ENCODE measurements at regions not wholly inside any gene's neighbourhood (a gene's known extent, or its start where the extent isn't known, plus 50 kb on each side); places are given as distances from the start of the nearest gene placed in this dataset.

DNA sequence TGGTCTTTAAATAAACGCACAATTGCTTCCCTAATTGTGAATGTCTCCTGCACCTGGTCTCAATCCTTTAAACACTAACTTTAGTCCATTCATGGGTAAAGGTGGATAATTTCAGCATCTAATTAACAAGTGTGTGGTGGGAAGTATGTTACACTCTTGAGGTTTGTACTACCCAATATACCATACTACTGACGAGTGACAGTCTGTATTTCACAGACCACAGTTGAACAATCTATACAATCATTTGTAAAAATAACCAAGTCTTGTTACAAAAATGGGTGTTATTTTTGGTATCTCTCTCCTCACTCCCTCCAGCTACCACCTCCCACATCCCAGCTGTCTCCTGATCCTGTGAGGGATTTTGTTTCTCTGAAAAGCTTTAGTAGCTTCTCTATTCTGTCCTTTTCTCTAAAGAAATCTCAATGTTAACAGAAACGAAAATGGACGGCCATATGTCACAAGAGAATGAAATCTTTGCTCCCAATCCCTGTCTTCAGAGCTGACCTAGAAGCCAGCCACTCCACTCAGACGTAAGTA is 62.3 kb upstream of the ZNF366 start:
- TF ChIP-seq, protein P1, sequence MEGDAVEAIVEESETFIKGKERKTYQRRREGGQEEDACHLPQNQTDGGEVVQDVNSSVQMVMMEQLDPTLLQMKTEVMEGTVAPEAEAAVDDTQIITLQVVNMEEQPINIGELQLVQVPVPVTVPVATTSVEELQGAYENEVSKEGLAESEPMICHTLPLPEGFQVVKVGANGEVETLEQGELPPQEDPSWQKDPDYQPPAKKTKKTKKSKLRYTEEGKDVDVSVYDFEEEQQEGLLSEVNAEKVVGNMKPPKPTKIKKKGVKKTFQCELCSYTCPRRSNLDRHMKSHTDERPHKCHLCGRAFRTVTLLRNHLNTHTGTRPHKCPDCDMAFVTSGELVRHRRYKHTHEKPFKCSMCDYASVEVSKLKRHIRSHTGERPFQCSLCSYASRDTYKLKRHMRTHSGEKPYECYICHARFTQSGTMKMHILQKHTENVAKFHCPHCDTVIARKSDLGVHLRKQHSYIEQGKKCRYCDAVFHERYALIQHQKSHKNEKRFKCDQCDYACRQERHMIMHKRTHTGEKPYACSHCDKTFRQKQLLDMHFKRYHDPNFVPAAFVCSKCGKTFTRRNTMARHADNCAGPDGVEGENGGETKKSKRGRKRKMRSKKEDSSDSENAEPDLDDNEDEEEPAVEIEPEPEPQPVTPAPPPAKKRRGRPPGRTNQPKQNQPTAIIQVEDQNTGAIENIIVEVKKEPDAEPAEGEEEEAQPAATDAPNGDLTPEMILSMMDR (IDR thresholded peaks at IDR 0.05; ENCODE audit: low read depth, low read length): no peak
- DNase-seq (ENCODE audit: low read depth, low spot score): no peak
- in situ Hi-C loops (cut with HindIII; ENCODE audit: low sequenced_read_pairs): no loop called here
- H3K4me3 ChIP-seq (ENCODE audit: low read depth, low read length): no peak overlapping the region

DNA sequence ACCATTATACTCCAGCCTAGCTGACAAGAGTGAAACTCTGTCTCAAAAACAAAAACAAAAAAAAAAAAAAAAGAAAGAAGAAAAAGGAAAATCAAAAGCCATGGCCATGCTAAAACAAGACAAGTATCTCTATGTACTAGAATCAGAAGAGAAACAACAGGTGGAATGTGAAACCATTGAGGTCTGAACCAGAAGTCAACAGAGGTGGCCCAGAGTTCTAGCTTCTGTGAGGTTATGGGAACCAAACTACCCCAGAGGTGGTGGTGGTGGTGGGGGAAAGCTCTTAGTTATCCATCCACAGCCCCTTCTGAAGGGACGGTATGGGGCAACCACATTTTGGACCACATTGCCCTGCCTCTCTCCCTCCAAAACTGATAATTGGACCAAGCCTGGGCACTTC is 59.5 kb upstream of the ZNF366 start:
- in situ Hi-C loops (cut with HindIII; ENCODE audit: low sequenced_read_pairs): no loop called here
- no peak overlapping the region for H3K4me3 ChIP-seq (ENCODE audit: low read depth, low read length)
- TF ChIP-seq, protein P1 (IDR thresholded peaks at IDR 0.05; ENCODE audit: low read depth, low read length): no peak
- no peak for DNase-seq (ENCODE audit: low read depth, low spot score)

DNA sequence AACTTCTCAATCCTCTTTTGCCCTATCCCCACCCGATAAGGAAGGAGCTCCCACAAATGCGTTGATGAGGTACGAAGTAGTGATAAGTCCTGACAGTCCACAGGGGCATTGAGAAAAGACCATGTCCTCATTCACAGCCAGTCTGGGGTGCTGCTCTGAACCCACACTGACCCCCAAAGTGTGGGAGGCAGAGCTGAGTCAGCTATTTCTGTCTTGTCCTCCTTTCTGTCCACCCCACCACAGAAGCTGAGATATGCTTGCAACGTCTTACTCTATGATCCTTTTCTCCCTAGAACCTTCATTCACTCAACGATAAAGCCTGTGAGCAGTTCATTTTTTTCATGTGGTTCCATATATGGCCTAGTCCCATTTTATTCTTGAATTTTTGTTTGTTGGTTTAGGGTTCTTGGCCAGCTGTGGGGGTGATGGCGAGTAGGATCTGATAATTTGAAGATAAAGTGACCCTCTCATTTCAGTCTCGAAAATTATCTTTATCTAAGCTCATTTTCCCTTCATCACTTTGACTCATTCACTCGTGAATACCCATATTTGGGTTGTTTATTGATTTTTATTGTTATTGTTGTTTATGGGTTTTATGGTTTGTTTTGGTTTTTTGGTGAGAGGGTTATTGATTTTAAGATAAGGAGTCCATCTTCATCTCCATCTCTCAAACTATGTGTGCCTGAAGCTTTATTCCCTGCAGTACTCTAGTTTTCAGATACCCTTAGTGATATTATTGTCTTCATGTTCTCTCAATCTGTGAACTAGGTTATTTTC is 58.5 kb upstream of the ZNF366 start:
- in situ Hi-C loops (cut with HindIII; ENCODE audit: low sequenced_read_pairs): no loop called here
- no peak overlapping the region for H3K4me3 ChIP-seq (ENCODE audit: low read depth, low read length)
- TF ChIP-seq, protein P1 (IDR thresholded peaks at IDR 0.05; ENCODE audit: low read depth, low read length): no peak
- no peak for DNase-seq (ENCODE audit: low read depth, low spot score)

DNA sequence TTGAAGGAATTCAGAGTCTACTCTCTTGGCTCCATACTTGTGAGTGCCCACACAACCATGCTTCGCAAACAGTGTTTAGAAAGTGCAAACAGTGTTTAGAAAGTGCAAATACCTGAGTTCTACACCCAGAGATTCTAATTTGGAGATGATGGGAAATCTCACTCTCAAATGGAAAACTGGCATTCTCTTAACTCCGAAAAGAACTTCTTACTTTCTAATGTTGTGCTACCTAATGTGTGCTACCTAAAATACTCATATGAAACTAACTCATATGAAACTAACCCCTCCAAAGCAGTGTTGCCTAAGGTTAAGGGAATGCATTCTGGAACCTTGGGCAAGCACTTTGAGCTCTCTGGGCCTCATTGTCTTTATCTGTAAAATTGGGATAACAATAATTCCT is 55.5 kb upstream of the ZNF366 start:
- DNase-seq (ENCODE audit: low read depth, low spot score): no peak
- TF ChIP-seq, protein P1 (IDR thresholded peaks at IDR 0.05; ENCODE audit: low read depth, low read length): no peak
- in situ Hi-C loops (cut with HindIII; ENCODE audit: low sequenced_read_pairs): no loop called here
- H3K4me3 ChIP-seq (ENCODE audit: low read depth, low read length): no peak overlapping the region

DNA sequence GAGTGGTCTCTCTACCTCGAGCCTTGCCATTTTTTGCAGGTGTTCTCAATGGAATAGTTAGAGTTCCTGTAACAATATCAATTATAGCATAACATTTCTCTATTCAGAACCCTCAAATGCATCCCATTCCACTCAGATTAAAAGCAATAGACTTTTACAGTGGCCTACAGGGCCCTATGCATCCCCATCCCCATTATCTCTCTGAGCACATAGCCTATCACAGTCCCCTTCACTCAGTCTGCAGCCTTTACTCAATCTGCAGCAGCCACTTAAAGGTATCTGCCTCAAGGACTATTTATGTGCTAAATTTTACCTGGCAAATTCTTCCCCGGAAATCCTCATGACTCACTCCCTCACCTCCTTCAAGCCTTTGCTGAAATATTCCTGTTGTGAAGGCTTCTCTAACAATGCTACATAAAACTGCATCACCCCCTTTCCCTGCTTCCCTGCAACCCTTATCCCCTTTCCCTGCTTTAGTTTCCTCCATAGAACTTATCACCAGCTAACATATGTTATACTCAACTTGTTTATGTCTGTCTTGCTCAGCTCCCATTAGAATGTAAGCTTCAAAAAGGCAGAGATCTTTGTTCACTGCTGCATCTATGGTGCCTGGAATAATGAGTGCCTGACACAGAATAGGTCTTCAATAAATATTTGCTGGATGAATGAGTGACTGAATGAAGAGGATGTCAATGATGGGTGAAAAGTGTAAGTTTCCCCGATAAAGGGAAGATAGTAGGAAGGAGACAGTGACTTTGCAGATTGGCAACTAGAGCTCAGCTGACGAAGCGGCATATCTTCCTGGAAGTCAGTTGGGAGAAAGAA is 54.1 kb upstream of the ZNF366 start:
- TF ChIP-seq, protein P1 (IDR thresholded peaks at IDR 0.05; ENCODE audit: low read depth, low read length): no peak
- in situ Hi-C loops (cut with HindIII; ENCODE audit: low sequenced_read_pairs): no loop called here
- H3K4me3 ChIP-seq (ENCODE audit: low read depth, low read length): no peak overlapping the region
- DNase-seq (ENCODE audit: low read depth, low spot score): no peak

DNA sequence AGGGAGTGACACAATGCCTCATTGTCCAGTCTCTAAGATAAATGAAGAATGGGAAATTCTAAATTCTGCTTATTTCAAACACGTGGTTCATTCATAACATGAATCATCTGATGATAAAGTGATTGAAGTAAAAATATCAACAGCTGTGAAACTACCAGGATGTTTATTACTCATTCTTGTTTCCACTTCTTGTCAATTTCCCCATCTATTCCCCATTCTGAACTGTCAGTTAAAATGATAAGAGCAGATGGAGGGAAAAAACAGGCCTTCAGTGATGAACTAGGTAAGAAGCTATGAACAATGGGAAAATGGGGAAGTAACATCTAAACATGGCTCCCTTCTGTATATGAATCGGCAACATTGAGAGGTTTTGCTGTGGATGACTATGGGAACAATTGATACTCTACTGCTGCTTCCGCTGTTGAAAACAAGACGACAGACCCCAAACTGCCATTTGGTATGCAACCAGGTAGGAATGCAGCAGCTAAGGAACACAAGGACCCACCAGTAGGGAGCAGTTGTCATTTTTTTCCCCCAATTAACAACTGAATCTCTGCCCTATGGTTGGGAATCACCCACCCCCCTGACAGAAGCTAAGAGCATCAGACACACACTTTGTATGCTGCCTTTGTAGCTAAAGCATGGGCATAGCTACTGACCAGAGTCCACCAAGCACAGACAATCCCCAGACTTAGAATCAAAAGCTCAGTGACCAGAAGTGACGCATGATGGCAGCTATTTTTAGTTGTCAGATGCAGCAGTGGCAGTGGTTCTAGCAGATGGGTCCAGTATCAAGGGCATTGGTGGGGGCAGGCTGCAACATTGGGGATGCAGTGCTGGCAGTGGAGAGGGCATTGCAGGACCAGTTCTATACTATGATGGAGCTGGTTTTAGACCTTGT is 52.9 kb upstream of the ZNF366 start:
- TF ChIP-seq, protein P1 (IDR thresholded peaks at IDR 0.05; ENCODE audit: low read depth, low read length): no peak
- in situ Hi-C loops (cut with HindIII; ENCODE audit: low sequenced_read_pairs): no loop called here
- no peak for DNase-seq (ENCODE audit: low read depth, low spot score)
- H3K4me3 ChIP-seq (ENCODE audit: low read depth, low read length): no peak overlapping the region

Data from astrocyte of the spinal cord (primary cell).